GM21515 (cell line): ENCODE measurements at regions not wholly inside any gene's neighbourhood (a gene's known extent, or its start where the extent isn't known, plus 50 kb on each side); places are given as distances from the start of the nearest gene placed in this dataset.
"Not testable (repeated sequence)": the region's sequence is repeated elsewhere in the genome, so short reads cannot be mapped to it uniquely, and the experiment has no call there.

ENCODE experiments used
- ATAC-seq: cut with Tn5 transposase; IDR thresholded peaks from one replicate; pipeline ENCODE4 v1.9.1; 2021; ENCODE audit not compliant: unreplicated experiment

- ATAC-seq, result no peak
Observed at GRCh38 chr7:4436936-4437335, 245.2 kb upstream of the FOXK1 start.

GRCh38 chr7:4437916-4438315 is 244.2 kb upstream of the FOXK1 start:
- no peak for ATAC-seq

- ATAC-seq, result no peak
Observed at GRCh38 chr7:4438723-4439245, 243.3 kb upstream of the FOXK1 start.

- no peak for ATAC-seq
Observed at GRCh38 chr7:4439444-4439843, 242.7 kb upstream of the FOXK1 start.

- no peak for ATAC-seq
Observed at GRCh38 chr7:4444106-4444505, 238.0 kb upstream of the FOXK1 start.

GRCh38 chr7:4445777-4446176 is 236.3 kb upstream of the FOXK1 start:
- no peak for ATAC-seq

GRCh38 chr7:4449263-4449662 is 232.8 kb upstream of the FOXK1 start:
- ATAC-seq, result no peak

GRCh38 chr7:4450483-4450882 is 231.6 kb upstream of the FOXK1 start:
- no peak for ATAC-seq

GRCh38 chr7:4460597-4460996 is 221.5 kb upstream of the FOXK1 start:
- no peak for ATAC-seq

GRCh38 chr7:4461531-4461930 is 220.6 kb upstream of the FOXK1 start:
- no peak for ATAC-seq

- no peak for ATAC-seq
Observed at GRCh38 chr7:4468320-4469102, 213.6 kb upstream of the FOXK1 start.

- ATAC-seq, result no peak
Observed at GRCh38 chr7:4470246-4470645, 211.8 kb upstream of the FOXK1 start.

GRCh38 chr7:4472728-4473127 is 209.4 kb upstream of the FOXK1 start:
- no peak for ATAC-seq

GRCh38 chr7:4479367-4480039 is 202.6 kb upstream of the FOXK1 start:
- ATAC-seq, result no peak

- not testable (repeated sequence) for ATAC-seq
Observed at GRCh38 chr7:4480131-4480530, 202.0 kb upstream of the FOXK1 start.

- ATAC-seq, result no peak
Observed at GRCh38 chr7:4483851-4484250, 198.2 kb upstream of the FOXK1 start.

- no peak for ATAC-seq
Observed at GRCh38 chr7:4484545-4484944, 197.6 kb upstream of the FOXK1 start.

GRCh38 chr7:4486907-4487306 is 195.2 kb upstream of the FOXK1 start:
- no peak for ATAC-seq

- not testable (repeated sequence) for ATAC-seq
Observed at GRCh38 chr7:4496911-4497310, 185.2 kb upstream of the FOXK1 start.

GRCh38 chr7:4500812-4501211 is 181.3 kb upstream of the FOXK1 start:
- ATAC-seq, result no peak

GRCh38 chr7:4507886-4508285 is 174.2 kb upstream of the FOXK1 start:
- ATAC-seq, result not testable (repeated sequence)

GRCh38 chr7:4513450-4513849 is 168.6 kb upstream of the FOXK1 start:
- no peak for ATAC-seq
